Testis (tissue), 2 donors: ENCODE measurements at regions not wholly inside any gene's neighbourhood (a gene's known extent, or its start where the extent isn't known, plus 50 kb on each side); places are given as distances from the start of the nearest gene placed in this dataset.

Experiments used
- DNase-seq: peaks from one replicate; pipeline ENCODE4 v3.0.0-alpha.2; 2019
- H3K27ac ChIP-seq, 2 donors: fragments of 200-600 bp; sonication (generic); one replicate each; pipeline ENCODE4 v1.5.1; 2019
- H3K27me3 ChIP-seq: fragments of 200-600 bp; sonication (generic); one replicate; pipeline ENCODE4 v1.5.1; 2019
- H3K36me3 ChIP-seq: fragments of 200-600 bp; sonication (generic); one replicate; pipeline ENCODE4 v1.5.1; 2017; ENCODE audit warnings: low read depth; ENCODE audit errors: missing control alignments
- H3K4me1 ChIP-seq: fragments of 200-600 bp; sonication (generic); one replicate; pipeline ENCODE4 v1.5.1; 2019
- H3K4me3 ChIP-seq, 2 donors: fragments of 200-600 bp; sonication (generic); one replicate each; pipeline ENCODE4 v1.5.1; 2017 to 2019
- H3K9me3 ChIP-seq: fragments of 200-600 bp; sonication (generic); one replicate; pipeline ENCODE4 v1.5.1; 2017
- CTCF ChIP-seq, 3 experiments: fragments of 450-650 bp in 2 of 3; fragments of 200-600 bp in 1 of 3; sonication (generic) in 1 of 3; IDR thresholded peaks; one replicate each; pipeline ENCODE4 v1.5.1; 2016 to 2019; ENCODE audit warnings: antibody characterized with exemption in 3 of 3, mild to moderate bottlenecking in 2 of 3, moderate library complexity in 1 of 3
- POLR2A ChIP-seq: fragments of 450-650 bp; IDR thresholded peaks from one replicate; pipeline ENCODE4 v1.6.1; 2017; ENCODE audit warnings: antibody characterized with exemption, mild to moderate bottlenecking, moderate library complexity
- WGBS, 2 donors: methylation state at CpG; one replicate each; pipeline ENCODE4 v1.1.5; 2018; 5-methylcytosine and 5-hydroxymethylcytosine counted together
- intact Hi-C: fragments of 100-400 bp; cut with DNase I; formaldehyde crosslinking; loops from one replicate; pipeline ENCODE4 v1.15.1; 2023; ENCODE audit warnings: low total_unique reads

- Histone ChIP-seq H3K27ac (no peak overlapping the region), H3K36me3 (no peaks in the 10 kb centered on the region), H3K4me3 (no peak overlapping the region), H3K4me1 (no peaks in the 10 kb centered on the region), H3K9me3 (no peaks in the 10 kb centered on the region), H3K27me3 (no peaks in the 10 kb centered on the region)
- WGBS, 2 donors: 65 to 93% methylated on average over 3 of the region's 3 CpGs
- DNase-seq: no peak
- TF ChIP-seq POLR2A (no peak), CTCF (IDR thresholded peaks at IDR 0.05) (no peak)
- intact Hi-C loops: no loop called here
These were observed 1151.1 kb downstream of the TYW1 start for GRCh38 chr7:68147614-68148238.

GRCh38 chr7:68148440-68148839, 1151.8 kb downstream of the TYW1 start:
- intact Hi-C loops: no loop called here
- Histone ChIP-seq H3K9me3 (no peaks in the 10 kb centered on the region), H3K27ac (no peak overlapping the region), H3K27me3 (no peaks in the 10 kb centered on the region), H3K36me3 (no peaks in the 10 kb centered on the region), H3K4me1 (no peaks in the 10 kb centered on the region), H3K4me3 (no peak overlapping the region)
- 59 to 71% methylated on average over 2 of the region's 2 CpGs for WGBS, 2 donors
- TF ChIP-seq POLR2A: no peak
- TF ChIP-seq CTCF (IDR thresholded peaks at IDR 0.05): no peak
- DNase-seq: no peak

- no peak overlapping the region for H3K4me3 ChIP-seq
- no peaks in the 10 kb centered on the region for H3K4me1 ChIP-seq
- no peak for DNase-seq
- intact Hi-C loops: no loop called here
- no peak overlapping the region for H3K27ac ChIP-seq
- TF ChIP-seq CTCF (IDR thresholded peaks at IDR 0.05): no peak
- no peak for TF ChIP-seq POLR2A
- no peaks in the 10 kb centered on the region for H3K36me3 ChIP-seq
- WGBS, 2 donors: 80 to 92% methylated on average over 2 of the region's 2 CpGs
- H3K9me3 ChIP-seq: no peaks in the 10 kb centered on the region
- no peaks in the 10 kb centered on the region for H3K27me3 ChIP-seq
These were observed 1155.6 kb downstream of the TYW1 start for GRCh38 chr7:68152205-68152604.

GRCh38 chr7:68155676-68156075, 1159.0 kb downstream of the TYW1 start:
- no peaks in the 10 kb centered on the region for H3K27me3 ChIP-seq
- H3K4me1 ChIP-seq: no peaks in the 10 kb centered on the region
- DNase-seq: no peak
- H3K36me3 ChIP-seq: no peaks in the 10 kb centered on the region
- intact Hi-C loops: no loop called here
- 97% methylated on average over 2 of the region's 2 CpGs for WGBS, 2 donors
- no peaks in the 10 kb centered on the region for H3K9me3 ChIP-seq
- no peak overlapping the region for H3K4me3 ChIP-seq
- no peak overlapping the region for H3K27ac ChIP-seq
- TF ChIP-seq POLR2A: no peak
- TF ChIP-seq CTCF (IDR thresholded peaks at IDR 0.05): no peak

- no peak for TF ChIP-seq CTCF (IDR thresholded peaks at IDR 0.05)
- no peak for TF ChIP-seq POLR2A
- intact Hi-C loops: no loop called here
- no peak overlapping the region for H3K4me3 ChIP-seq
- 39 to 63% methylated on average over 2 of the region's 2 CpGs for WGBS, 2 donors
- H3K9me3 ChIP-seq: no peaks in the 10 kb centered on the region
- H3K27ac ChIP-seq: no peak overlapping the region
- no peak for DNase-seq
- H3K4me1 ChIP-seq: no peaks in the 10 kb centered on the region
- H3K36me3 ChIP-seq: no peaks in the 10 kb centered on the region
- no peaks in the 10 kb centered on the region for H3K27me3 ChIP-seq
These were observed 1162.2 kb downstream of the TYW1 start for GRCh38 chr7:68158686-68159295.
